GM23338 (cell line): ENCODE measurements at regions not wholly inside any gene's neighbourhood (a gene's known extent, or its start where the extent isn't known, plus 50 kb on each side); places are given as distances from the start of the nearest gene placed in this dataset.

Experiments used
- CREB1 ChIP-seq: fragments of 250-450 bp; sonication (Bioruptor Pico); IDR thresholded peaks from 2 replicates; pipeline ENCODE4 v1.5.0; 2020; ENCODE audit warnings: low read depth, mild to moderate bottlenecking, moderate library complexity
- CTCF ChIP-seq, 2 experiments: fragments of 200-600 bp in 1 of 2; sonication (generic) in 1 of 2; conservative IDR thresholded peaks; 2 replicates each; pipeline versions ENCODE4 v1.5.1 to v1.6.1; 2016 to 2017; ENCODE audit warnings: antibody characterized with exemption in 2 of 2, low read depth in 2 of 2, mild to moderate bottlenecking in 2 of 2, moderate library complexity in 1 of 2
- ETS1 ChIP-seq: IDR thresholded peaks from 2 replicates; pipeline ENCODE4 v1.6.1; 2016; ENCODE audit warnings: antibody characterized with exemption
- EZH2 ChIP-seq: fragments of 200-600 bp; sonication (generic); IDR thresholded peaks from one replicate; pipeline ENCODE4 v1.8.0; 2017; ENCODE audit warnings: antibody characterized with exemption, mild to moderate bottlenecking, low read depth; ENCODE audit not compliant: unreplicated experiment
- EZH2phosphoT487 ChIP-seq: fragments of 200-600 bp; sonication (generic); IDR thresholded peaks from one replicate; pipeline ENCODE4 v1.8.1; 2018; ENCODE audit warnings: antibody characterized with exemption; ENCODE audit not compliant: unreplicated experiment
- JUNB ChIP-seq: IDR thresholded peaks from one replicate; pipeline ENCODE4 v1.6.1; 2016; ENCODE audit warnings: antibody characterized with exemption; ENCODE audit not compliant: unreplicated experiment
- NANOG ChIP-seq: IDR thresholded peaks from 2 replicates; pipeline ENCODE4 v1.6.1; 2016; ENCODE audit warnings: antibody characterized with exemption, borderline replicate concordance
- POLR2AphosphoS5 ChIP-seq: IDR thresholded peaks from 2 replicates; pipeline ENCODE4 v1.6.1; 2016; ENCODE audit warnings: antibody characterized with exemption, low read depth
- REST ChIP-seq: IDR thresholded peaks from one replicate; pipeline ENCODE4 v1.6.1; 2018; ENCODE audit warnings: antibody characterized with exemption; ENCODE audit not compliant: unreplicated experiment
- ZNF114 ChIP-seq: fragments of 250-450 bp; sonication (Bioruptor Pico); IDR thresholded peaks from 2 replicates; pipeline ENCODE4 v1.5.0; 2020; ENCODE audit warnings: mild to moderate bottlenecking, moderate library complexity

GRCh38 chr16:86083382-86084002 is 184.5 kb downstream of the IRF8 start:
- no peak for TF ChIP-seq CTCF (conservative IDR thresholded peaks at IDR 0.05; ENCODE audit: low read depth in 2 of 2)
- TF ChIP-seq NANOG = no peak
- no peak for TF ChIP-seq EZH2
- no peak for TF ChIP-seq POLR2AphosphoS5
- no peak for TF ChIP-seq EZH2phosphoT487
- no peak for TF ChIP-seq ZNF114 (CRISPR knock-in tag)
- no peak for TF ChIP-seq CREB1 (CRISPR knock-in tag)
- no peak for TF ChIP-seq JUNB
- no peak for TF ChIP-seq ETS1
- TF ChIP-seq REST = no peak
